ENCODE measurements at regions not wholly inside any gene's neighbourhood (a gene's known extent, or its start where the extent isn't known, plus 50 kb on each side); places are given as distances from the start of the nearest gene placed in this dataset.

GRCh38 chr4:1463927-1464540 lies 57.8 kb upstream of the NKX1-1 start:
- CTCF ChIA-PET = interaction anchor here (1.0 kb wide), 1 partner anchor 101 kb away, joined by 3 read pairs; no protein-coding TSS in a partner anchor
- TF ChIP-seq, protein P1, sequence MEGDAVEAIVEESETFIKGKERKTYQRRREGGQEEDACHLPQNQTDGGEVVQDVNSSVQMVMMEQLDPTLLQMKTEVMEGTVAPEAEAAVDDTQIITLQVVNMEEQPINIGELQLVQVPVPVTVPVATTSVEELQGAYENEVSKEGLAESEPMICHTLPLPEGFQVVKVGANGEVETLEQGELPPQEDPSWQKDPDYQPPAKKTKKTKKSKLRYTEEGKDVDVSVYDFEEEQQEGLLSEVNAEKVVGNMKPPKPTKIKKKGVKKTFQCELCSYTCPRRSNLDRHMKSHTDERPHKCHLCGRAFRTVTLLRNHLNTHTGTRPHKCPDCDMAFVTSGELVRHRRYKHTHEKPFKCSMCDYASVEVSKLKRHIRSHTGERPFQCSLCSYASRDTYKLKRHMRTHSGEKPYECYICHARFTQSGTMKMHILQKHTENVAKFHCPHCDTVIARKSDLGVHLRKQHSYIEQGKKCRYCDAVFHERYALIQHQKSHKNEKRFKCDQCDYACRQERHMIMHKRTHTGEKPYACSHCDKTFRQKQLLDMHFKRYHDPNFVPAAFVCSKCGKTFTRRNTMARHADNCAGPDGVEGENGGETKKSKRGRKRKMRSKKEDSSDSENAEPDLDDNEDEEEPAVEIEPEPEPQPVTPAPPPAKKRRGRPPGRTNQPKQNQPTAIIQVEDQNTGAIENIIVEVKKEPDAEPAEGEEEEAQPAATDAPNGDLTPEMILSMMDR (conservative IDR thresholded peaks at IDR 0.05; ENCODE audit: low read depth) = no peak

DNA sequence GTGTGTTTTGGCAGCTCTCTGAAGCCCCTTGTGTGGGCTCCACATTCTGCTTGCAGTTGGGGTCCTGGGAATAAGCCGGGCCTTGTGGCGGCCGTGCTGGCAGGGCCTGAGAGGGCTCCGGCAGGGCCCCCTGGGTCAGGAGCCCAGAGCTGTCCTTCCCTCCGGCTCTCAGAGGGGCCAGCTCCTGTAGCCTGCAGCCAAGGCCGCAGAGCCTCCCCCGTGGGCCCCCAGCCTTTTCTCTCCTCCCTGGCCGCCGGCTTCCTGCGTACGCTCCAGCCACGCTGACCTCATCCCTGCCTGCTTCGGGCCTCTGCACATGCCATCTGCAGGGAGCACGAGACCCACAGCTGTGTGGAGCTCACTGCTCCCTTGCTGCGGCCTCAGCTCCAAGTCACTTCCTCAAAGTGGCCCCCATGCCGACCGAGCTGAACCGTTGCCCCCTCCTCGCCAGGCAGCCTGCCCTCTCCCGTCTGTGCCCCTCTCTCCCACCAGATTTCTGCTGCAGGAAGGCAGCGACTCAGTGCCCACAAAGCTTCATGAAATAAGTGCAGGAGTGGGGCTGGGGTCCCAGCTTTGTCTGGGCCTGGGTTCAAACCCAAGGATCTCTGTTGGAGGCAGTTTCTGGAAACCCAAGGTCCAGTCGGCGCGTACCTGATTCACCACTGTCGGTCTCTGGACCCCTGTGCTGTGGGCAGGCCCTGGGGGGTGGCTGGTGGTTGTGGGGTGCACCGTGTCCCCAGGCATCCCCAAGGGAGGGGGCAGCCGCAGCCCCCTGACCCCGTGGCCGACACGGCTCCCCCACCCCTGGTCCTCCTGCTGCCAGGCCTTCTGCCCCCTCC lies 57.1 kb upstream of the NKX1-1 start:
- no peak for DNase-seq (ENCODE audit: low spot score)
- POLR2A ChIA-PET (ENCODE audit: low non-redundant PET) = no interaction called here
- CTCF ChIA-PET = no interaction called here
- no peak overlapping the region for H3K27ac ChIP-seq
- TF ChIP-seq, protein P1 (conservative IDR thresholded peaks at IDR 0.05; ENCODE audit: low read depth) = no peak

More at GRCh38 chr4:1463927-1464540, 57.8 kb upstream of the NKX1-1 start:
- DNase-seq (ENCODE audit: low spot score) = no peak
- H3K27ac ChIP-seq = no peak overlapping the region
- POLR2A ChIA-PET (ENCODE audit: low non-redundant PET) = no interaction called here

DNA sequence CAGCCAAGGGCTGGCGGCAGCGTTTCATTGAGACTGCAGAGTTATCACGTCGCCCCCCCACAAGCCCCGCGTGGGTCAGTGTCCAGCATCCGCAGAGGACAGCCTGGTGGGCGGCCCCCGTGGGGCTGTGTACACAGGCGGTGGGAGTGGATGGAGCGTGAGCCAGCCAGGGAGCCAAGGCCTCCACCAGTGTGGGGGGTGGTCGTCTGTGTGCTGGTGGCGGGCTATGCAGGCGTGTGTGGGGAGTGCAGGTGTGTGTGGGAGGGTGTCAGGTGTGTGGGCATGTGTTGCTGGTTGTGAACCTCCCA lies 56.5 kb upstream of the NKX1-1 start:
- no peak overlapping the region for H3K27ac ChIP-seq
- no peak for DNase-seq (ENCODE audit: low spot score)
- ChIA-PET POLR2A (ENCODE audit: low non-redundant PET) (no interaction called here), CTCF (no interaction called here)
- TF ChIP-seq, protein P1 (conservative IDR thresholded peaks at IDR 0.05; ENCODE audit: low read depth) = no peak

- ChIA-PET CTCF (no interaction called here), POLR2A (ENCODE audit: low non-redundant PET) (no interaction called here)
- TF ChIP-seq, protein P1 (conservative IDR thresholded peaks at IDR 0.05; ENCODE audit: low read depth) = no peak
- DNase-seq (ENCODE audit: low spot score) = no peak
- H3K27ac ChIP-seq = no peak overlapping the region
These were observed 55.9 kb upstream of the NKX1-1 start for GRCh38 chr4:1462009-1462767.

DNA sequence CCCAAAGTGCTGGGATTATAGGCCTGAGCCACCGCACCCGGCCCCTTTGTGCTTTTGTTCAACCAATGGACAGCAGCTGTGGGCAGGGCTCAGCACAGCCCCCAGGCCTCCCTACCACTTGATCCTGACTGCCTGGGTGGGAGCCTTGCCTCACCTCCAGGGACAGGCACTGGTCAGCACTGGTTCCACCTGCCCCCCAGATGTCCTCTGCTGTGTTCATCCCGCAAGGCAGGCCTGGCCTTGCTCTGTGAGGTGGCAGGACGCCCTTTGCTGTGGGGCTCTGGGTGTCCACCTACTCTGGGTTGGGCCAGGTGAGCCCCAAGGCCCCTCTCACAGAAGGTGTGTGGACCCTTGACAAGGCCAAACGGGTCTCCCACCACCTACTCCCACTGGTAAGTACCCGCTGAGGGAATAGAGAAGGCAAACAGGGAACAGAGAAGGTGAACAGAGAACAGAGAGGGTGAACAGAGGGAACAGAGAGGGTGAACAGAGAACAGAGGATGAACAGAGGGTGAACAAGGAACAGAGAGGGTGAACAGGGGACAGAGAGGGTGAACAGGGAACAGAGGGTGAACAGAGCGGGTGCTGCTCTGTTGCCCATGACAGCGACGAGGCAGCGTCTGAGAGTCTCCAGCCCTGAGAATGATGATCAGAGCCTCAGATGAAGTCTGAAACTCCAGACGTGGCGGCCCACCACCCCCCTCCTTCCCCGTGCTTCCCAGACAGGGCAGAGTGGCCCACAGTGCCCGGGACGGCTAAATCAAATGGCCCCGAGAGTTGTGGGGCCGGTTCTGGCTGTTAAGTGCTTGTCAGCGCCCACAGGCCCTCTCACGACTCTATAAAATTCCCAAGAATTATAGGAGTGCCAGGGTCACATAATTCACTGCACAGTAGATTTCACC lies 55.0 kb upstream of the NKX1-1 start:
- CTCF ChIA-PET = interaction anchor here (0.6 kb wide), 1 partner anchor 429 kb away, joined by 4 read pairs; no protein-coding TSS in a partner anchor
- DNase-seq (ENCODE audit: low spot score) = no peak
- POLR2A ChIA-PET (ENCODE audit: low non-redundant PET) = no interaction called here
- no peak overlapping the region for H3K27ac ChIP-seq
- TF ChIP-seq, protein P1 (conservative IDR thresholded peaks at IDR 0.05; ENCODE audit: low read depth) = no peak
